T follicular helper cell (primary cell): ENCODE measurements at regions not wholly inside any gene's neighbourhood (a gene's known extent, or its start where the extent isn't known, plus 50 kb on each side); places are given as distances from the start of the nearest gene placed in this dataset.
"Not testable (repeated sequence)": the region's sequence is repeated elsewhere in the genome, so short reads cannot be mapped to it uniquely, and the experiment has no call there.

ENCODE experiments used
- DNase-seq: peaks from one replicate; pipeline ENCODE4 v3.0.0-alpha.2; 2020; ENCODE audit warnings: low read depth

DNA sequence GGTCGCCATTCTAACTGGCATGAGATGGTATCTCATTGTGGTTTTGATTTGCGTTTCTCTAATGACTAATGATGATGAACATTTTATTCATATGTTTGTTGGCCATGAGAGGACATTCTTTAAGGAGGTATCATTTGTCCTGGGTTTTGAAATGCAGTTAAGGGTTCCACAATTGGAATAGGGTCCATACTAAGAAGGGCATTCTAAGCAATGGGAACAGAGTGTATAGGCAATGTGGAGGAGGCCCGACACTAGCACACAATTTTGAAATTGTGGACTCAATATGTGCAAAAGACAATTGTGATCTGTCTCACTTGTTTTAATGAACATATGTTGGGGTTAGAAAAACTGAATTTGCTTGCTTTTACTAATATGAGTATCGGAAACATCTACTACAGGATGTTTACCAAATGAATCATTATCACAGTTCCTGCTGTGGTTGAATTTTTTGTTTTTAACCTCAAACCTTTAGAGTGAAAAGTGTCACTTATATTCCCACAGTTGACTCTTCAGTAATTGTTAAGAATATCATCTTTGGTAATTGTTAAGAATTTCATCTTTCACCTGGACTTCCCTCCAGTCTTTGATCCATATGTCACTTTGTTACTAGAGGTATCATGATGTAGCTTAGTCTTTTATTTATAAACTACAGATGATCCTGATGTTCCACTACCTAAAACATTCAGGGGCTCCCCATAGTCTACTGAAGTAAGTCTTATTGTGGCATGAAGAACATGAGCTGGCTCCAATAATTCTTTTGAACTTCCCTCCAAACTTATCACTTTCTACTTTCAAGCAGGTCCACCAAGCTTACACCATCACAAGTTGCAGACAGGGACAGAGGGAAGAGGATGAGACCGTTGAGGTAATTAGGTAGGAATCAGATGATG is 109.7 kb upstream of the KLF12 start:
- DNase-seq, result no peak

DNA sequence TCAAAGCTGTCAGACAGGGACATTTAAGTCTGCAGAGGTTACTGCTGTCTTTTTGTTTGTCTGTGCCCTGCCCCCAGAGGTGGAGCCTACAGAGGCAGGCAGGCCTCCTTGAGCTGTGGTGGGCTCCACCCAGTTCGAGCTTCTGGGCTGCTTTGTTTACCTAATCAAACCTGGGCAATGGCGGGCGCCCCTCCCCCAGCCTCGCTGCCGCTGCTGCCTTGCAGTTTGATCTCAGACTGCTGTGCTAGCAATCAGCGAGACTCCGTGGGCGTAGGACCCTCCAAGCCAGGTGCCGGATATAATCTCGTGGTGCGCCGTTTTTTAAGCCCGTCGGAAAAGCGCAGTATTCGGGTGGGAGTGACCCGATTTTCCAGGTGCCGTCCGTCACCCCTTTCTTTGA is 107.1 kb upstream of the KLF12 start:
- not testable (repeated sequence) for DNase-seq

DNA sequence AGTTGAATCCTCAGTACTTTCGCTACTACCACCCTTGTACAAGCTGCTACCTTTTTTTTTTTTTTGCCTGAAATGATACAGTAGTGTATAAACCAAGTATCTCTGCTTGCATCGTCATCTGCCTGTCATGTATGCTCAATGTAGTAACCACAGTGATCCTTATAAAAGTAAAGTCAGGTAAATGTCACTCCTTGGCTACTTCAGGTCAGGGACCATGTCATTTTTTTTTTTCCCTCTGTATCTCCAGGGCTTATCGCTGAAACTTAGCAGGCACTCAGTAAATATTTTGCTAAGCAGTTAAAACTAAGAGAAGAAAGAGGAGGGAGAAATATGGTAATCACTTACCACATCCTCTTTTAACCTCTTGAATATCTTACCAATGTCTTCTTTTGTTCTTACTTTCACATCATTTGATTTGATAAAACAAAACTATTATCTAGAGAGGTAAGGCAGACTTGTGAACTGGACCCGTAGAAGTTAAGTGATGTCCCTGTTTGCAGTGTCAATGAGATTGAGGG is 96.8 kb upstream of the KLF12 start:
- no peak for DNase-seq

DNA sequence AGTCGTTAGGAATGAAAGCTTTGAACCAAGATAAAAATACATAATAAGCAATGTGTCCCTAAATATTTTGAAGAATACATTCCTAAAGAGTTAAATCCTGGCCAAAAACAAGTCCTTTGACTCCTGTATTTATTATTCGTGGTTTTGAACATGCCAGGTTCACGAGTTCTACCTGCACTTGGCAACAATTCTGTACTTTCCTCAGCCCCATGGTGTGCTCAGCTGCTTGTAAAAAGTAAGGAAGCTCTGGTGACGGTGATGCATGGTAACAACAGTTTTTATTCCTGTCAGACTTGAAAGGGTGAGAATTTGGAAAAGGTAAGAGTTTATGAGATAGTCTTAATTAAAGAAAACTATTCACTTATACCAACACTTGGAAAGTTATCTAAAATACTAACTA is 95.0 kb upstream of the KLF12 start:
- DNase-seq, result no peak

DNA sequence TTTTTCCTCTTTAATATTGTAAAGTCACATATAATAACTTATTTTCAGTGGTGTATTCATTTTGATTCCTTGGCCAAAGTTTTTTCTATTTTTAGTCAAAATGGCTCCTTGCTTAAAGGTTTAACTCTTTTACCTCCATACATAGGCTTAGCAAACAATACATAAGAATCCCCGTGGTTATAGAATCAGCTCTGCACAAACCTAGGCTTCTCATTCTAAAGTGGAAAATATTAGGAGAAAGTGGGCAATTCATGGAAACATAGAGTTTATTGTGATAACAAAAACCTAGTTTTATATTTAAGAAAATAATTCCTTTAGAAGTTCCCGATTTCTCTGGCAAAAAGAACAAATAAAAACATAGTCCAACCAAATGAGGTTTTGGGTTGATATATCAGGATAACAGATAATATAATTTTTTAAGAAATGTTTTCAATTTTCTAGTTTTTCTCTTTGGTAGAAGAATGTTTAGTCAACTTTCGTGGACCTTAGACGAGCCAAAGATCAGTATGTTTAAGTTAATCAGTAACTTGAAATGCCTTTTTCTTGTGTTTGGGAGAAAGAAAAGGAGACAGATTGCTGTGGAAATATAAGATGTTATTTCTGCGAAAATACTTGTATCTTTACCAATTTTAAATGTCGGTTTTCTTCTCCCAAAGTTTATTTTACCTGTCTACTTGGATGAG is 93.4 kb upstream of the KLF12 start:
- no peak for DNase-seq

DNA sequence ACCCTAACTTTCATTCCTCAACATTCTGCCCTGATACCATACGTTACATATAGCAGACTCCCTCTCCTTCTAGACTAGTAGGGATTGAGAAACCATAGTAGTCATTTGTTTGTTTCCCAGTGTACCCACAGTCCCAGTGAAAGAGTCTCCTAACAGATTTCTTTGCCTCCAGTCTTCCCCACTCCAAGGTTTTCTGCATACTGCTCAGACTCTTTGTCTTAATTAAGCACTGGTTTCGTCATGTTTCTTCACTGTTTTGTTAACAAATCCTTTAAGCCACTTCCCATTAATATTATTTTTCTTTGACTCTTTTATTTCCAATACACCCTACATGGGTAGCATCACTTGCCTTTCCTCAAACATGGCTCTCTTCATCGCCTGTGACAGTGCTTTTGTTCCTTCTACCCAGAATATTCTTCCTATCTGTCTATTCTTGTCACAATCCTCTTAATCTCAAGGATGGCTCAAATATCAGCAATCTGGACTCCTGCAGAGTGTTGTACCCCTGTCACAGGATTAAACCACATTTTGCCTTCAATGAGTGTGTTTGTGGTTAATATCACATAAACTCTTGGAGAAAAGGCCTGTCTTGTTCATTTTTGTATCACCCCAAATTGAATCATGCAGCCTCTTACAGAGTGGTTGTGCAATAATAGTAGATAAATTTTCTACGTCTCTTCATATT is 92.7 kb upstream of the KLF12 start:
- no peak for DNase-seq

DNA sequence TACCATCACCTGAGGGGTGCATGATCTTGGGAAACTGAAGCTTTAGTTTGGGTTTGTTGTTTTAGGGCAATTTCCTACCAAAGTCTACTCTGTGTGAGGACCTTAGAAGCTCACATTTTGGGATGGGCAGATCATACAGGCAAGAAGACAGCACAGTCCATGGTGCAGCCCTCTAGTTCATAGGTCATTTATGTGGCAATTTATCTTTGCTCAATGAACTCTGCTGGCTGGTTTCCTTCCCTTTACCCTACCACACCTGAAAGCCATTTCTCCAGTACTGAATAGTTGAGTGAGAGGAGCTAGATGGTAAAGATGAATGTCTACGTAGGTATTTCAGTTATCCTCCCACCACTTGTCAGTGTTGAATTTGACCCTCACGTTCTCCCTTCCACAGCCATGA is 87.5 kb upstream of the KLF12 start:
- DNase-seq, result no peak

DNA sequence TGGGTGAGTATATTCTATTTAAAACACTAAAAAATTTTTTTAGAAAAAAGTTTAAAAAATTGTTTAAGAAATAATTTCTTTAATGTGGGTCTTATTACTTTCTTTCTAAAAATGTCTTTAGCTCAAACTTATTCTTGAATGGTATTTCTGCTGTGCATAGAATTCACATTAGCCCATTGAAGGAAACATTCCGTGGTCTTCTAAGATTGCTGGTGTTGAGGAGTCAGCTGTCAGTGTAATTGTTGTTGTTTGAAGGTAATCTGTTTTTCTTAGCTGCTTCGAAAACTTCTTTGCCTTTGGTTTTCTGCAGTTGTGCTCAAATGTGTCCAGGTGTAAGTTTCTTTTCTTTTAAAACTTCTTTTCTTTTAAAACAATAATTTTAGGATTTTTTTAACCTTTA is 85.4 kb upstream of the KLF12 start:
- DNase-seq, result no peak

DNA sequence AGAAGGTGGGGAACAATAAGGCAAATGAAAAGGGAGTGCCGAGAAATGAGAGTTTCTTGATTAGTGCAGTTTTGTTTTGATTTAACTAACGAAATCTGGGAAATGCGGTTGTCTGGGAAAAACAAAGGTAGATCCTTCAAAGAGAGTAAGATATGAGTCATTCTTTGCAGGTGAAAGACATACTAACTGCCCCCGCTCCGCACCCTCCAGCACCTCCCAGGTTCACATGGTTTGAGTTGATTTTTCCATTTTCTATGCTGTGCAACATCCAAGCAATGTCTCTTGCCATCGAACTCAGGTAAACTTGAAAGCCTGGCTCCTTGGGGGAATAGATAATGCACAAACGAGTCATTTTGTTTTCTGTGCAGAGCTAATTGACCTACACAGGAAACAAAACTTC is 84.1 kb upstream of the KLF12 start:
- no peak for DNase-seq

DNA sequence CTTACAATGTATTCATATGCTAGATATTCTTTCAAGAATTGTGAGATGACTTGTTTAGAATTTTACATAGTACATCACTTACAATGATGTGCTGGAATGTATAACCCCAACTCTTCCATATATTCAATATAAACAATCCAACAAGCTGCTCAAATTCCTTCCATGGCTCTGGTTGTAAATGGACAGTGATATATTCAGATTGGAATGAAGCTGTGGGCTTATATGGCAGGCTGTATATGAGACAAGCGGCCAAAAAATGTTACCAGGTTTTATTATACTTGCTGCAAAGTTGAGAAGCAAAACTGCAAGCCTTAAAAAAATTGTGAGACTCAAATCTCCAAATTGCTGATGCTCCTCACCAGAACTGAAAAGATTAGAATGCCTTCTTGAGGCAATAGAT is 83.6 kb upstream of the KLF12 start:
- no peak for DNase-seq

DNA sequence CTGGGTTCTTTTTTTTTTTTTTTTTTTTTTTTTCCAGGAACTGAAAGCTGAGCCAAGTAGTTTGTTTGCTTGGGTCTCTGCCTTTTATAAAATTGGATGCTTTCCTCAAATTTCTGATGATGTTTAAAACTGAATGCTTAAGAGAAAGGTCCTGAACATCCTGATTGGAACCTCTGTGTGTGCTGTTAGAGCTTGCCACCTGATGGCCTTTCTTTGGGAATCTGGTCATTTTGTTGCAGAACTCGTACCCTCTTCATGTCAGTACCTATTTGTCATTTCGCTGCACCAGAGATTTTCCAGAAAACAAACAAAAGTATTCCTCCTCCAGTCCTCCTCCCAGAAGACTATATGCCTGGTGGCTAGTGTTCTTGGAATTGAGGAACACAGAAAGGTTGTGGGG is 81.2 kb upstream of the KLF12 start:
- DNase-seq, result no peak

DNA sequence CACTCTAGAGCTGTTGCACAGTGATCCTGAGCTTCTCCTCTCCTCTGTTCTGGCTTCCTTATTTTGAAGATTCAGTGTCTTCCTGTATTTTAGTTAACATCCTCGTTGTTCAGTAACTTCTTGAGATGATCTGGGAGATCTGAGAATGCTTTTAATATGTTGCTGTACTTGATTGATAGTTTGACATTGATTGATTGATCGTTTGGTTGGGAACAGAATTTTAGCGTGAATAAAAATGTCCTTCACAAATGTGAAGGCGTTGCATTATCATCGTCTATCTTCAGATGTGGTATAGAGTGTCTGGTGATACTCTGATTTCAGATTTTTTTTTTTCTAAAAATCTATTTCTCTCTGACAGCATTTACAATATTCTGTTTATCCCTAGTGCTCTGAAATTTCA is 80.1 kb upstream of the KLF12 start:
- DNase-seq, result no peak

DNA sequence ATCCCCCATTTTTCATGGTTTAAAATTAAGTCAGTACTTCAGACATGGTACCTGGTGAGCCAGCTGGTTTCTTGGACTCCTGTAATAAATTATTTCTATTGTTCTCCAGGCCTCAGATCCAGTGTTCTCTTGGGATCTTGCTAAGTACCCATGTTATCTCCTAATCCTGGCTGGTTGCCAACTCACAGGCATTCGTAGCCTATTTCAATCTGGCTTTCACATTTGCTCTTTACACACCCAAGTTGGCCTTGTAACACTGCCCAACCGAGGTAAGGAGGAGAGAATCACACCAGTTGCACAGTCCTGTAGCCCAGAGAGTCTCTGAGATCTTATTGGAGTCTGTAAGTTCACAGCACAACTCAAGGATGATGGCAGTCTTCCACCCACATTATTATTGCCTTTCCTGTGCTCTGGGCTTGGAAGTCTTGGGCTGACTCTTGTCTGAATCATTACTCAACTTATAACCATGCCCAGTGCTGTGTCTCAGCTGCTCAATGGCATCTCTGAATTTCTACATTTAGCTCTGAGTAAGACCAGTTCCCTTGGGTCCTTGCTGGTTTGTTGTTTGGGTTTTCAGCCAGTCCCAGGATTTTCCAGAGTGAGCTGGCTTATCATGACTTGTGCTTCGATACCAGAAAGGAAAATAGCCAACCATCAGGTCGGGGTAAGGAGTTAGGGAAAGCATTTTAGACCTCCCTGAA is 76.6 kb upstream of the KLF12 start:
- DNase-seq, result no peak

DNA sequence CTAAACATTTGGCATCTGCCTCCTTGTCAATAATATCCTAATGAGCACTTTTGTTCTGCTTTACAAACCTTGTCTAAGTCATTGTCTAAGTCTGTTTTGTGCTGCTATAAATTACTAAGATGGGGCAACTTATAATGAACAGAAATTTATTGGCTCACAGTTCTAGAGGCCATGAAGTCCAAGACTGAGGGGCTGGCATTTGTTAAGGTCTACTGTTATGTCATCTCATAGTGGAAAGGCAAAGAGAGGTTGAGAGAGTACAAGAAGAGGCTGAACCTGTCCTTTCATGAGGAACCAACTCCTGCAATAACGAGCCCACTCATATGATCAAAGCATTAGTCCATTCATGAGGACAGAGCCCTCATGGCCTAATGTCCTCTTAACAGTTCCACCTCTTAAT is 72.7 kb upstream of the KLF12 start:
- no peak for DNase-seq

DNA sequence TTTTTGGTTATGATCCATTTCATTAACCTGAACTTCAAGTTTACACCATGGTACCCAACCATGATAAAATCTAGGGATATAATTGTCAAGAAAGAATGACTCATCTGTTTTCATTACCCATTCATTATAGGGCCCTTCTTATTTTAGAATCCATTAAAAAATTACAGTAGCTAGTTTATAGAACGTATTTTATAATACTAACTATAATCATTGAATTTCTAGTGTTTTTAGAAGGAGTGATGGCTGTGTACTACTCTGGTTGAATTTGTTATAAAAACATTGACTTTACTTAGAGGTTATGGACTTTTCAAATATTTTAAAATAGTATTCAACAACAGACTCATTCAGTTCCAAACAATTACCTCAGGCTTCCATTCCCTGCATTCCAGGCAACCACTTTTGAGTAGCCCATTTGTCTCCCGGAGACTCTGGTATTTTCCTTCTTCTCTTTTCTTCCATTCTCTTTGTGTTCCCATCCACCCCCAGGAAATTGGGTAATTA is 71.9 kb upstream of the KLF12 start:
- no peak for DNase-seq

DNA sequence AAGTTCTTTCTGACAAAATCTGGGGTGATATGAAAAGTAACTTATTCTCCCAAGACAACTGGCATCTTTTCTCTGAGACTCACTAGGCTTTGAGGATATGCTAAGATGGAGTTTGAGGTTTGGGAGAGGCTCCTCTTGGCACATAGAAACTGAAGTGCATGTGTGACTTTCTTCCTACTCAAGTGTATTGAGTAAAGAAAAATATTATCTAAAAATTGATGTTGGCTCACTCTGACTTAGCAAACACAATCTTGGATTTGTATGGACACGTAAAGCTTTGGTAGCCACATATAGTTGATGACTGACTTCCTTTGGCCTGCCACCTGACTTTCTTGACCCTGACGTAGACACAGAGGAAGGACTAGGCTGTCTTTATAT is 71.1 kb upstream of the KLF12 start:
- no peak for DNase-seq

DNA sequence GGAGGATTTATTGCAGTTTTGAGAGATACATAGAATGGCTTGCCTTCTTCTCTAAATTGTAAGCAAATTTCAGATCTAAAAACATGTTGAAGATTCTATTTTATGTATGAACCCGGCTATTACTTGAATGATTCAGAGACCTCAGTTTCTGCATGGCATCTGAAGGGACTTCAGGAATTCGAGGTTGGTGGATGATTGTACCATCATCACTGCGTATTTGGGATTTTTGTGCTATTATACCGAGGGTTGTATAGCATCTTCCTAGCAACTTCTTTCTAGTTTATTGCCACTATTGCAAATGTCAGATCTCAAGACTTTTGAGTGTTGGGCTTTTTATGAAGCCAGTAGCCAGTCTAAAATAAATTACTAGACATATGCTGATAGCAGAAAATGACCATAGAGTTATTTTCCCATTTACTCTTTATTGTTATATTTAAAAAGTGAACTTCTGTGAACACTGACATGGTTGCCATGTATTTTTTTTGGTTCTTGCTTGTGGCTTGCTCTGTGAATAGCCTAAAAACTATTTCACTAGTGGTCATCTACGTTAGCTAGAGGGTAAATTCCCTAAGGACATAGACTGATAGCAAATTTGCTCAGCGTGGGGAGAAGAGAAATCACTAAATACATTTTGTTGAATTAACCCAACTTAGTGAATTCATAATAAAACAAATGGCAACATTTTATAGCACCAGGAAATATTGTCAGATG is 70.6 kb upstream of the KLF12 start:
- DNase-seq, result no peak

DNA sequence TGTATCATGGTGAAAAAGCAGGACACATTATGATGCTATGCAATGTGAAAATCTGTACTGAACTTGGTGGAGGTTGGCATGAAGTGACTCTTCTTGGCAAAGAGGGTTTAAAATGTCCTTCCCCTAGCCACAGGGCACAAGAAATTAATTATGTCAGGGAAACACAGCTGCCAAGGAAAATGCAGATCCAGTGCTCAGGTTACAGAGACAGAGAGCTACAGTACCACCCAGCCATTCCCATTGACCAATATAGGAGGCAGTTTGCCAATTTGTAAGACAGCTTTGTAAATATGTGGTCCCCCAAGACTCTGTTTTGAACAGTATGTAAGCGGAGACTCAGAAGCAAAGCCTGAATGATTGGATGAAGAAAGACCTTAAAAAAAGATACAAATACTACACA is 69.4 kb upstream of the KLF12 start:
- no peak for DNase-seq

DNA sequence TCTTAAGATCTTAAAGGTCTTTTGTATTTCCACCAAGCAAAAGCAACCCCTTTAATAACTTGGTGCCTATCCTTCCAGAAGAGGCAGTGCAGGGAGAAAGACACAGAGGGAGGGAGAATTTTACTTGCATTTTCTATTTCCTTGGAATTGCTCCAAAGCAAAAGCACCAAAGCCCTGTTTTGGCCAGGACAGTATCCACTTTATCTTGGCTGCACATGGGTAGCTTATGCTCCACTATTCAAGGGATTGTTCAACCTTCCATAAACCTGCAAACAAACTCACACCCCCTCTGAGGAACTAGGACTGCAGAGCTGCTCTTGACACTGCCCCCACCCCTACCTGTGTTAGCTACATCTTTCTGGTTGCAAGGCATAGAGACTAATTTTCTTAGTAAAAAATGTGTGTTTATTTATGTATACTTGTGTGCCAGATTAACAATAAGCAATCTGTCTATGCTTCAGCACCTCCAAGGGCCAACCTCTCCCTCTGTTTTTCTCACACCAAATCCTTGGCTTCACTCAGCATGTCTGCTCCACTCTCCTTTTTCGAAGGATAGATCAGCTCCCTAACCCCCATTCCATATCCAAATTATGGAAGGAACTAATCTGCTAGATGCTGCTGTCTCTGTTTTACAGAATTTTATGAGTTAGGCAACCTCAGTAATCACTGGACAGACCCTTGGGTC is 68.1 kb upstream of the KLF12 start:
- DNase-seq, result no peak

DNA sequence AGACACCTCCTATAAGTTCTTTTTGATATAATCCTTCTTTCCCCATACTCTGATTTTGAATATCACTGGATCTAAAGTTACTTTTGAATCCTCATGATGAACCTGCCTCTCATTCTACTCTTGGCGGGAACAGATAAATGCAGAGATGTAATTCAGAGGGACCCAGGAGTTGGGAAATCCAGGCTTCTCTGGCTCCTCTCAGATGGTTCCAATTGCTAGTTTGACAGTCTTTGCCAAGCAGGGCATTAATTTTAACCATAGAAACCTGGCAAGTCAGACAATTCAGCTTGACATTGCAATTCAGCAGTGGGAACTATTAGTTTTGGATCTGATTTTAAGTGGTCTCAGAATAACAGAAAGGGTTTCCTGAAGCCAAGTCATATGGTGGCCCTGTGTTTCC is 67.3 kb upstream of the KLF12 start:
- no peak for DNase-seq

DNA sequence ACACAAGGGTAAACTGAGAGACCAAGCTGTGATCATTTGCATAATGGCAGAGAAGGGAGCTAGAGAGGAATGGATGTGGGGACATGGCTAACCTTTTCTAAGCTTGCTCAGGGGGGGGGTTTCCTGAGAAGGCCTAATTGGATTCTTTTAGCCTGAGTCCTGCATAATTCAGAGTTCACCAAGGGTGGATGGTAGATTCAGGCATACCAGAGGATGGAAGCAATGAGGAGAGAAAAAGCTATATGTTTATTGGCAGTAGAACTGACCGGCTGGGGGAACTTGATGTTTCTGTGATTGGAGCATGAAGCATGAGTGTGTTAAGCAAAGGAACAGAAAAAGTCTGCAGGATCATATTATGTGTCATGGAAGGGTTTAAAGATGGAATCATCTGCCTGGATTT is 65.9 kb upstream of the KLF12 start:
- no peak for DNase-seq
